ENCODE measurements at regions not wholly inside any gene's neighbourhood (a gene's known extent, or its start where the extent isn't known, plus 50 kb on each side); places are given as distances from the start of the nearest gene placed in this dataset.

DNA sequence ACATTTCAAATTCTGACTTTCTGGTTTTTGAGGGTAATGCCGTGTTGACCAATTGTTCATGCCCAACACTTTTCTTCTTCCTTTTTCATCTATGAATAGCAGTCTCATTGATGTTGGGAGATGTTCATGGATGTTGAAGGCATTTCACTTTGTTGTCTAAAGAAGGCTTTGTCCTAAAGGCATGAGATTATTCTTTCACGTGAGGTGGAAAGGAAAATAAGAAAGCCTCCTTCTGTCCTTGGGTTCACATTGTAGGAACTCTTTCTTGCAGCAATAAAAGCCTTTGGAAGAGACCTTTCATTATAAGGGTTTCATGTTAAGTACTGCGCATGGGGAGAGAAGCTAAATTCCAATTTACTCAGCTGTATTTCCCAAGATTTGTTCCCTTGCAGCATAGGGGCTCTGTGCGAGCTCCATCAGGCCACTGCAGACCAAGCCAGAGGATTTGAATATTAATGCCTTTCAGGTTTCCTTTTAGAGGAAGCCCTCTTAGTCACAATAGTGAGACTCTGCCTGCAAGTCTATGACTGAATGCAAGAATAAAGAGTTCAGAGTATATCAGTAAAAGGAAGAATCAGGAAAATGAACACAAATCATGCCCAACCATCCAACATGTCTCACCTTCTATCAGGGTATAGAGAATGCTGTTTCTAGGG, 274.6 kb downstream of the TMEM38B start:
- intact Hi-C loops (cut with DNase I): no loop called here

GRCh38 chr9:105969636-105970035, 275.3 kb downstream of the TMEM38B start:
- H3K4me1 ChIP-seq: no peaks in the 10 kb centered on the region
- TF ChIP-seq POLR2A (IDR thresholded peaks at IDR 0.05): no peak
- TF ChIP-seq, protein P1, sequence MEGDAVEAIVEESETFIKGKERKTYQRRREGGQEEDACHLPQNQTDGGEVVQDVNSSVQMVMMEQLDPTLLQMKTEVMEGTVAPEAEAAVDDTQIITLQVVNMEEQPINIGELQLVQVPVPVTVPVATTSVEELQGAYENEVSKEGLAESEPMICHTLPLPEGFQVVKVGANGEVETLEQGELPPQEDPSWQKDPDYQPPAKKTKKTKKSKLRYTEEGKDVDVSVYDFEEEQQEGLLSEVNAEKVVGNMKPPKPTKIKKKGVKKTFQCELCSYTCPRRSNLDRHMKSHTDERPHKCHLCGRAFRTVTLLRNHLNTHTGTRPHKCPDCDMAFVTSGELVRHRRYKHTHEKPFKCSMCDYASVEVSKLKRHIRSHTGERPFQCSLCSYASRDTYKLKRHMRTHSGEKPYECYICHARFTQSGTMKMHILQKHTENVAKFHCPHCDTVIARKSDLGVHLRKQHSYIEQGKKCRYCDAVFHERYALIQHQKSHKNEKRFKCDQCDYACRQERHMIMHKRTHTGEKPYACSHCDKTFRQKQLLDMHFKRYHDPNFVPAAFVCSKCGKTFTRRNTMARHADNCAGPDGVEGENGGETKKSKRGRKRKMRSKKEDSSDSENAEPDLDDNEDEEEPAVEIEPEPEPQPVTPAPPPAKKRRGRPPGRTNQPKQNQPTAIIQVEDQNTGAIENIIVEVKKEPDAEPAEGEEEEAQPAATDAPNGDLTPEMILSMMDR (IDR thresholded peaks at IDR 0.05): no peak
- intact Hi-C loops (cut with DNase I): no loop called here
- no peak overlapping the region for H3K4me3 ChIP-seq
- no peak for DNase-seq
- H3K27me3 ChIP-seq: no peaks in the 10 kb centered on the region
- H3K27ac ChIP-seq: no peak overlapping the region
- H3K36me3 ChIP-seq (replicated peaks in 1 of 2; ENCODE audit: insufficient read depth in 1 of 2, low read depth in 2 of 2): no peaks in the 10 kb centered on the region
- WGBS, 2 donors: 35 to 51% methylated on average over 1 of the region's 1 CpG
- ATAC-seq: no peak
- no peaks in the 10 kb centered on the region for H3K9me3 ChIP-seq

More for the DNA sequence above, 274.6 kb downstream of the TMEM38B start:
- TF ChIP-seq, protein P1 (IDR thresholded peaks at IDR 0.05): no peak
- TF ChIP-seq POLR2A (IDR thresholded peaks at IDR 0.05): no peak
- no peak overlapping the region for H3K4me3 ChIP-seq
- H3K27ac ChIP-seq: no peak overlapping the region
- H3K27me3 ChIP-seq: no peaks in the 10 kb centered on the region
- H3K4me1 ChIP-seq: no peaks in the 10 kb centered on the region
- WGBS, 2 donors: 66 to 79% methylated on average over 4 of the region's 4 CpGs
- ATAC-seq: no peak
- H3K36me3 ChIP-seq (replicated peaks in 1 of 2; ENCODE audit: insufficient read depth in 1 of 2, low read depth in 2 of 2): no peaks in the 10 kb centered on the region
- H3K9me3 ChIP-seq: no peaks in the 10 kb centered on the region
- no peak for DNase-seq

- Histone ChIP-seq H3K4me3 (no peak overlapping the region), H3K36me3 (replicated peaks in 1 of 2; ENCODE audit: insufficient read depth in 1 of 2, low read depth in 2 of 2) (no peaks in the 10 kb centered on the region), H3K9me3 (no peaks in the 10 kb centered on the region), H3K4me1 (no peaks in the 10 kb centered on the region), H3K27ac (no peak overlapping the region), H3K27me3 (no peaks in the 10 kb centered on the region)
- WGBS, 2 donors: 38 to 53% methylated on average over 2 of the region's 2 CpGs
- ATAC-seq (no peak), DNase-seq (no peak)
- TF ChIP-seq, protein P1 (IDR thresholded peaks at IDR 0.05): no peak
- TF ChIP-seq POLR2A (IDR thresholded peaks at IDR 0.05): no peak
- intact Hi-C loops (cut with DNase I): no loop called here
These were observed 277.6 kb downstream of the TMEM38B start for GRCh38 chr9:105971986-105972385.

- no peaks in the 10 kb centered on the region for H3K4me1 ChIP-seq
- H3K27ac ChIP-seq: no peak overlapping the region
- TF ChIP-seq, protein P1 (IDR thresholded peaks at IDR 0.05): no peak
- TF ChIP-seq POLR2A (IDR thresholded peaks at IDR 0.05): no peak
- H3K36me3 ChIP-seq (replicated peaks in 1 of 2; ENCODE audit: insufficient read depth in 1 of 2, low read depth in 2 of 2): no peaks in the 10 kb centered on the region
- DNase-seq: no peak
- no peak overlapping the region for H3K4me3 ChIP-seq
- ATAC-seq: no peak
- H3K9me3 ChIP-seq: no peaks in the 10 kb centered on the region
- no peaks in the 10 kb centered on the region for H3K27me3 ChIP-seq
- 40 to 45% methylated on average over 6 of the region's 6 CpGs for WGBS, 2 donors
- intact Hi-C loops (cut with DNase I): no loop called here
These were observed 278.3 kb downstream of the TMEM38B start for GRCh38 chr9:105972466-105973204.
